ENCODE measurements at regions not wholly inside any gene's neighbourhood (a gene's known extent, or its start where the extent isn't known, plus 50 kb on each side); places are given as distances from the start of the nearest gene placed in this dataset.

DNA sequence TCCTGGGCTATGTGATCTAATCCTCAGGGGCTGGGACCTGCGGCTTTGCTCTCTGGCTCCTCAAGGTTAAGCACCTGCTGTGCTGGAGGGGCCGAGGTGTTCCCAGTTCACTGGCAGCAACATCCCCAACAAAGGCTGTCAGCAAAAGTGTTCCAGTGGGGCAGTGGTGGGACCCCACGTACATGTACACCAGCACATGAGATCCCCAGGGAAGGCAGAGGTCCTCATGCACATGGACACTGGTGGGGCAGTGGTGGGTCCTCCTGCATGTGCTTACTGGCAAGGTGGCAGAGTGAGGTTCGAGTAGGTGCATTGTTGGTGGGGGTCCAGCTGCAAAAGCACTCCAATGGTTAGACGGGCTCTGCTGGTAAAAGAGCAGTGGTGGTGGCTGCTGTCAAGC is 255.6 kb upstream of the MPDZ start:
- no peak for TF ChIP-seq POLR2AphosphoS5 (IDR thresholded peaks at IDR 0.05)
- no peak for TF ChIP-seq CTCF (IDR thresholded peaks at IDR 0.05)
- TF ChIP-seq EP300 (IDR thresholded peaks at IDR 0.05), result no peak
- TF ChIP-seq POLR2A (IDR thresholded peaks at IDR 0.05), result no peak
- H3K27me3 ChIP-seq, result no peaks in the 10 kb centered on the region
- H3K27ac ChIP-seq, result no peak overlapping the region
- H3K36me3 ChIP-seq, result no peaks in the 10 kb centered on the region
- peaks cover 0 to 17% (median 0%) of the 10 kb centered on the region in 3 donors for H3K9me3 ChIP-seq
- WGBS, 2 donors (ENCODE audit: low coverage in 1 of 2), result 40% methylated on average over 2 of the region's 5 CpGs
- H3K4me3 ChIP-seq, result no peak overlapping the region
- ATAC-seq, result no peak
- peaks cover 0 to 8% (median 0%) of the 10 kb centered on the region in 3 donors for H3K4me1 ChIP-seq

GRCh38 chr9:13534006-13534405 is 254.5 kb upstream of the MPDZ start:
- Histone ChIP-seq H3K27me3 (no peaks in the 10 kb centered on the region), H3K4me3 (no peak overlapping the region), H3K9me3 (peaks cover 0 to 17% (median 0%) of the 10 kb centered on the region in 3 donors), H3K4me1 (peaks cover 0 to 8% (median 0%) of the 10 kb centered on the region in 3 donors), H3K36me3 (no peaks in the 10 kb centered on the region), H3K27ac (no peak overlapping the region)
- ATAC-seq, result no peak
- TF ChIP-seq POLR2AphosphoS5 (IDR thresholded peaks at IDR 0.05), result no peak
- 96 to 100% methylated on average over 2 of the region's 2 CpGs for WGBS, 2 donors (ENCODE audit: low coverage in 1 of 2)

GRCh38 chr9:13532407-13532806 is 252.9 kb upstream of the MPDZ start:
- Histone ChIP-seq H3K4me1 (peaks cover 0 to 8% (median 0%) of the 10 kb centered on the region in 3 donors), H3K9me3 (peaks cover 0 to 17% (median 0%) of the 10 kb centered on the region in 3 donors), H3K4me3 (no peak overlapping the region), H3K27ac (no peak overlapping the region), H3K36me3 (no peaks in the 10 kb centered on the region), H3K27me3 (no peaks in the 10 kb centered on the region)
- TF ChIP-seq POLR2AphosphoS5 (IDR thresholded peaks at IDR 0.05) (no peak), EP300 (IDR thresholded peaks at IDR 0.05) (no peak), POLR2A (IDR thresholded peaks at IDR 0.05) (no peak), CTCF (IDR thresholded peaks at IDR 0.05) (no peak)
- ATAC-seq, result no peak
- 0 to 37% methylated on average over 1 to 2 of the region's 2 CpGs for WGBS, 2 donors (ENCODE audit: low coverage in 1 of 2)

DNA sequence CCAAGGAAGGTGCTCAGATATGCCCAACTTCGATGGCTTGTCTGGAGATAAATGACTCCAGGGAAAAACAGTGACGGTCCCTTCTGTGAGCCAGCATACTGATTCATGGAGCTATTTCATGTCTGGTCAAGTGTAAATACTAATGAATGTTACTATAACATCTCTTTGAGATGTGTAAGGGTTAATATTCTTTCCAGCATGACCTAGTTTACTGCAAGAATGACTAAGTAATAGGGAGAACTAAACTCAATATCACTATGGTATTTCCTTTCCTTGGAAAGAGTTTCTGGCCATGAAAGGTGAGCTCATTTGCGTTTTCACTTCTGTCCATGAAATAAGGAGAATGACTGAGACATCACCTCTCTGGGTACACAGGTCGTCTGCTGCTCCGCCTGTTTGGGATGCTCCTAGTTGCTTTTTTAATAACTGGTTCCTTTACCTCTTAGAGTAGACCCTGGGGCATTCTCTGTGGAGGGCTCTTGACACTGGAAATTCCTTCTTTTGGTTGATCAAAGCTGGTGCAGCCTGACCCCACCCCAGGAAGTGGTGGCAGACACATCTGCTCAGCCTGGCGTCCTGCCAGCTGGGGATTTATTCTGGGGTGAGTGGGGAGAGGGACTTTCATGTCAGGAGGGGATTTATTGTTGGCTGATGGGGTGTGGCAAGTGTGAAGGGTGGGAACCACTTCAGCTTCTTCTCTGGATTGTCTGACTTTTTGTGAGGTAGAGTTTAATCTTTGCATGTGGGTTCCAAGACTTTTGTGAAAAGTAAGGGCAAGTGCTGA is 250.0 kb upstream of the MPDZ start:
- H3K36me3 ChIP-seq, result no peaks in the 10 kb centered on the region
- peaks cover 0 to 16% (median 0%) of the 10 kb centered on the region in 3 donors for H3K4me1 ChIP-seq
- 68 to 96% methylated on average over 3 of the region's 6 CpGs for WGBS, 2 donors (ENCODE audit: low coverage in 1 of 2)
- H3K4me3 ChIP-seq, result no peak overlapping the region
- no peak for TF ChIP-seq EP300 (IDR thresholded peaks at IDR 0.05)
- no peak for TF ChIP-seq CTCF (IDR thresholded peaks at IDR 0.05)
- no peak for TF ChIP-seq POLR2AphosphoS5 (IDR thresholded peaks at IDR 0.05)
- no peak for TF ChIP-seq POLR2A (IDR thresholded peaks at IDR 0.05)
- H3K27ac ChIP-seq, result no peak overlapping the region
- H3K9me3 ChIP-seq, result peaks cover 0 to 13% (median 0%) of the 10 kb centered on the region in 3 donors
- ATAC-seq, result no peak
- H3K27me3 ChIP-seq, result no peaks in the 10 kb centered on the region

DNA sequence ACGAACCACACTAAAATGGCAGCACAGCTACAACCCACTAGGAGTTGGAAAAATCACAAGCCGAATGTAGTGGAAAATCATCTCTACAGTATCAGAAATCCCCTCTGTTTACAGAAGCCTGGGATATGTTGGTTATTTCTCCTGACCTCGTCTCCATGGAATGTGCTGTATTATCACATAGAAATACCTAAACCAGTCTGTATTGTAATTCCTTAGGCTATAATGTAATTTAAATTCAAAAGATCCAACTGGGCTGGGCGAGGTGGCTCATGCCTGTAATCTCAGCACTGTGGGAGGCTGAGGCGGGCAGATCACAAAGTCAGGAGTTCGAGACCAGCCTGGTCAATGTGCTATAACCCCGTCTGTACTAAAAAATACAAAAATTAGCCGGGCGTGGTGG is 244.8 kb upstream of the MPDZ start:
- Histone ChIP-seq H3K27me3 (no peaks in the 10 kb centered on the region), H3K4me1 (peaks cover 0 to 8% (median 0%) of the 10 kb centered on the region in 3 donors), H3K9me3 (no peaks in the 10 kb centered on the region), H3K4me3 (no peak overlapping the region), H3K27ac (no peak overlapping the region), H3K36me3 (no peaks in the 10 kb centered on the region)
- no peak for ATAC-seq
- WGBS, 2 donors (ENCODE audit: low coverage in 1 of 2), result 82 to 90% methylated on average over 4 to 6 of the region's 9 CpGs
- no peak for TF ChIP-seq POLR2A (IDR thresholded peaks at IDR 0.05)

GRCh38 chr9:13520069-13520468 is 240.6 kb upstream of the MPDZ start:
- 68 to 88% methylated on average over 2 of the region's 2 CpGs for WGBS, 2 donors (ENCODE audit: low coverage in 1 of 2)
- Histone ChIP-seq H3K4me1 (no peaks in the 10 kb centered on the region), H3K4me3 (no peak overlapping the region), H3K27ac (no peak overlapping the region), H3K27me3 (no peaks in the 10 kb centered on the region), H3K9me3 (no peaks in the 10 kb centered on the region), H3K36me3 (no peaks in the 10 kb centered on the region)
- ATAC-seq, result no peak
- TF ChIP-seq EP300 (IDR thresholded peaks at IDR 0.05) (no peak), POLR2A (IDR thresholded peaks at IDR 0.05) (no peak), POLR2AphosphoS5 (IDR thresholded peaks at IDR 0.05) (no peak), CTCF (IDR thresholded peaks at IDR 0.05) (no peak)

Data from gastroesophageal sphincter (tissue), 4 donors.